ENCODE measurements at regions not wholly inside any gene's neighbourhood (a gene's known extent, or its start where the extent isn't known, plus 50 kb on each side); places are given as distances from the start of the nearest gene placed in this dataset.
"Not testable (repeated sequence)": the region's sequence is repeated elsewhere in the genome, so short reads cannot be mapped to it uniquely, and the experiment has no call there.

- no peak for ATAC-seq
These were observed 112.6 kb upstream of the TMPRSS2 start for GRCh38 chr21:41620541-41620940.

GRCh38 chr21:41616031-41616591, 108.2 kb upstream of the TMPRSS2 start:
- H3K9me3 Mint-ChIP-seq: no peaks in the 10 kb centered on the region
- no peak overlapping the region for H3K27ac Mint-ChIP-seq
- H3K27me3 Mint-ChIP-seq: peaks cover 36% of the 10 kb centered on the region
- no peak for ATAC-seq
- H3K4me3 Mint-ChIP-seq: no peak overlapping the region
- no peaks in the 10 kb centered on the region for H3K4me1 Mint-ChIP-seq
- H3K36me3 Mint-ChIP-seq: no peaks in the 10 kb centered on the region

More at GRCh38 chr21:41620541-41620940, 112.6 kb upstream of the TMPRSS2 start:
- Mint-ChIP-seq H3K36me3 (no peaks in the 10 kb centered on the region), H3K4me1 (no peaks in the 10 kb centered on the region), H3K9me3 (no peaks in the 10 kb centered on the region), H3K4me3 (no peak overlapping the region), H3K27ac (no peak overlapping the region), H3K27me3 (peaks cover 36% of the 10 kb centered on the region)

- Mint-ChIP-seq H3K27ac (no peak overlapping the region), H3K4me3 (no peak overlapping the region), H3K27me3 (peaks cover 41% of the 10 kb centered on the region), H3K4me1 (no peaks in the 10 kb centered on the region), H3K9me3 (no peaks in the 10 kb centered on the region), H3K36me3 (no peaks in the 10 kb centered on the region)
- ATAC-seq: no peak
These were observed 107.7 kb upstream of the TMPRSS2 start for GRCh38 chr21:41615613-41616012.

- Mint-ChIP-seq H3K27me3 (peaks cover 45% of the 10 kb centered on the region), H3K36me3 (no peaks in the 10 kb centered on the region), H3K27ac (no peak overlapping the region), H3K4me3 (no peak overlapping the region), H3K4me1 (no peaks in the 10 kb centered on the region), H3K9me3 (no peaks in the 10 kb centered on the region)
- no peak for ATAC-seq
These were observed 106.6 kb upstream of the TMPRSS2 start for GRCh38 chr21:41614511-41614910.

GRCh38 chr21:41613533-41613909, 105.6 kb upstream of the TMPRSS2 start:
- ATAC-seq: no peak
- no peak overlapping the region for H3K27ac Mint-ChIP-seq
- H3K36me3 Mint-ChIP-seq: no peaks in the 10 kb centered on the region
- H3K9me3 Mint-ChIP-seq: no peaks in the 10 kb centered on the region
- H3K4me1 Mint-ChIP-seq: no peaks in the 10 kb centered on the region
- peaks cover 53% of the 10 kb centered on the region for H3K27me3 Mint-ChIP-seq
- no peak overlapping the region for H3K4me3 Mint-ChIP-seq

- H3K36me3 Mint-ChIP-seq: no peaks in the 10 kb centered on the region
- no peak overlapping the region for H3K27ac Mint-ChIP-seq
- H3K4me3 Mint-ChIP-seq: no peak overlapping the region
- ATAC-seq: peak; percentile 26
- no peaks in the 10 kb centered on the region for H3K4me1 Mint-ChIP-seq
- H3K9me3 Mint-ChIP-seq: no peaks in the 10 kb centered on the region
- peaks cover 59% of the 10 kb centered on the region for H3K27me3 Mint-ChIP-seq
These were observed 104.9 kb upstream of the TMPRSS2 start for GRCh38 chr21:41612674-41613532.

- no peak for ATAC-seq
- H3K9me3 Mint-ChIP-seq: no peaks in the 10 kb centered on the region
- no peaks in the 10 kb centered on the region for H3K36me3 Mint-ChIP-seq
- H3K4me1 Mint-ChIP-seq: no peaks in the 10 kb centered on the region
- H3K27ac Mint-ChIP-seq: no peak overlapping the region
- no peak overlapping the region for H3K4me3 Mint-ChIP-seq
- peaks cover 66% of the 10 kb centered on the region for H3K27me3 Mint-ChIP-seq
These were observed 104.1 kb upstream of the TMPRSS2 start for GRCh38 chr21:41611966-41612606.

GRCh38 chr21:41611441-41611840, 103.5 kb upstream of the TMPRSS2 start:
- ATAC-seq: no peak
- H3K9me3 Mint-ChIP-seq: no peaks in the 10 kb centered on the region
- no peak overlapping the region for H3K4me3 Mint-ChIP-seq
- H3K27me3 Mint-ChIP-seq: peaks cover 72% of the 10 kb centered on the region
- no peak overlapping the region for H3K27ac Mint-ChIP-seq
- H3K36me3 Mint-ChIP-seq: no peaks in the 10 kb centered on the region
- H3K4me1 Mint-ChIP-seq: no peaks in the 10 kb centered on the region

GRCh38 chr21:41610840-41611115, 102.8 kb upstream of the TMPRSS2 start:
- not testable (repeated sequence) for H3K4me3 Mint-ChIP-seq

GRCh38 chr21:41610042-41610839, 102.3 kb upstream of the TMPRSS2 start:
- H3K27ac Mint-ChIP-seq: no peak overlapping the region
- H3K27me3 Mint-ChIP-seq: peaks cover 84% of the 10 kb centered on the region
- no peak overlapping the region for H3K4me3 Mint-ChIP-seq
- no peak for ATAC-seq
- H3K9me3 Mint-ChIP-seq: no peaks in the 10 kb centered on the region
- H3K4me1 Mint-ChIP-seq: no peaks in the 10 kb centered on the region
- no peaks in the 10 kb centered on the region for H3K36me3 Mint-ChIP-seq

More at GRCh38 chr21:41610840-41611115, 102.8 kb upstream of the TMPRSS2 start:
- not testable (repeated sequence) for H3K36me3 Mint-ChIP-seq, H3K27ac Mint-ChIP-seq, ATAC-seq, H3K9me3 Mint-ChIP-seq, H3K4me1 Mint-ChIP-seq
- H3K27me3 Mint-ChIP-seq: peaks cover 79% of the 10 kb centered on the region

- ATAC-seq: no peak
These were observed 98.7 kb upstream of the TMPRSS2 start for GRCh38 chr21:41606706-41607105.

GRCh38 chr21:41605934-41606285, 98.0 kb upstream of the TMPRSS2 start:
- Mint-ChIP-seq H3K9me3 (no peaks in the 10 kb centered on the region), H3K36me3 (no peaks in the 10 kb centered on the region), H3K27ac (no peak overlapping the region), H3K27me3 (peaks cover 90% of the 10 kb centered on the region), H3K4me3 (no peak overlapping the region), H3K4me1 (peaks cover 6% of the 10 kb centered on the region)
- ATAC-seq: no peak

More at GRCh38 chr21:41606706-41607105, 98.7 kb upstream of the TMPRSS2 start:
- Mint-ChIP-seq H3K9me3 (no peaks in the 10 kb centered on the region), H3K4me1 (peaks cover under 1% of the 10 kb centered on the region), H3K27me3 (peaks cover 92% of the 10 kb centered on the region), H3K27ac (no peak overlapping the region), H3K4me3 (no peak overlapping the region), H3K36me3 (no peaks in the 10 kb centered on the region)

GRCh38 chr21:41605178-41605933, 97.4 kb upstream of the TMPRSS2 start:
- Mint-ChIP-seq H3K4me3 (no peak overlapping the region), H3K27me3 (peaks cover 84% of the 10 kb centered on the region), H3K27ac (no peak overlapping the region), H3K36me3 (no peaks in the 10 kb centered on the region), H3K9me3 (no peaks in the 10 kb centered on the region), H3K4me1 (peaks cover 6% of the 10 kb centered on the region)
- ATAC-seq: no peak

- Mint-ChIP-seq H3K9me3 (no peaks in the 10 kb centered on the region), H3K27ac (no peak overlapping the region), H3K27me3 (peaks cover 77% of the 10 kb centered on the region), H3K4me3 (no peak overlapping the region), H3K36me3 (no peaks in the 10 kb centered on the region), H3K4me1 (peaks cover 6% of the 10 kb centered on the region)
- ATAC-seq: no peak
These were observed 96.7 kb upstream of the TMPRSS2 start for GRCh38 chr21:41604583-41605041.

- H3K27me3 Mint-ChIP-seq: peaks cover 65% of the 10 kb centered on the region
- peaks cover 6% of the 10 kb centered on the region for H3K4me1 Mint-ChIP-seq
- no peak for ATAC-seq
- H3K27ac Mint-ChIP-seq: no peak overlapping the region
- H3K36me3 Mint-ChIP-seq: no peaks in the 10 kb centered on the region
- H3K9me3 Mint-ChIP-seq: no peaks in the 10 kb centered on the region
- H3K4me3 Mint-ChIP-seq: no peak overlapping the region
These were observed 95.5 kb upstream of the TMPRSS2 start for GRCh38 chr21:41603476-41603875.

Data from stimulated activated memory B cell treated with anti-CD40 and anti-IgM and Interleukin-4, amounts not matched to agents 10 μg/mL and 1 μg/mL and 100 μg/mL, for 72 hours (primary cell).